HAP-1 (cell line): ENCODE measurements at regions not wholly inside any gene's neighbourhood (a gene's known extent, or its start where the extent isn't known, plus 50 kb on each side); places are given as distances from the start of the nearest gene placed in this dataset.

ENCODE experiments used
- DNase-seq, 2 experiments: peaks; one replicate each; pipeline ENCODE4 v3.0.0-alpha.2; 2016 to 2020; ENCODE audit warnings: low spot score in 2 of 2
- H3K27me3 ChIP-seq: fragments of 250-450 bp; sonication (Bioruptor Pico); 2 replicates; pipeline ENCODE4 v1.5.1; 2020; ENCODE audit warnings: low read depth, mild to moderate bottlenecking, moderate library complexity
- H3K36me3 ChIP-seq: fragments of 250-450 bp; sonication (Bioruptor Pico); replicated peaks from 2 replicates; pipeline ENCODE4 v1.5.1; 2020; ENCODE audit warnings: mild to moderate bottlenecking
- H3K4me1 ChIP-seq: fragments of 250-450 bp; sonication (Bioruptor Pico); 2 replicates; pipeline ENCODE4 v1.5.1; 2020; ENCODE audit warnings: mild to moderate bottlenecking
- H3K4me3 ChIP-seq: fragments of 250-450 bp; sonication (Bioruptor Pico); 2 replicates; pipeline ENCODE4 v1.5.1; 2020; ENCODE audit warnings: mild to moderate bottlenecking, moderate library complexity
- H3K9me3 ChIP-seq: fragments of 250-450 bp; sonication (Bioruptor Pico); 2 replicates; pipeline ENCODE4 v1.5.1; 2020; ENCODE audit warnings: mild to moderate bottlenecking, moderate library complexity
- in situ Hi-C: fragments of 300-500 bp; cut with MboI; formaldehyde crosslinking; loops from 3 replicates; pipeline ENCODE4 v1.14.3; 2020; ENCODE audit warnings: low sequenced_read_pairs, inconsistent platforms, mixed read lengths

GRCh38 chrX:44643723-44644122 lies 101.1 kb upstream of the FUNDC1 start:
- peaks cover 2% of the 10 kb centered on the region; the same call in 1 of the 2 replicates for H3K27me3 ChIP-seq
- in situ Hi-C loops, result no loop called here
- H3K4me3 ChIP-seq, result no peak overlapping the region
- no peaks in the 10 kb centered on the region for H3K9me3 ChIP-seq
- no peak for DNase-seq
- no peaks in the 10 kb centered on the region for H3K36me3 ChIP-seq
- no peaks in the 10 kb centered on the region for H3K4me1 ChIP-seq

- Histone ChIP-seq H3K36me3 (no peaks in the 10 kb centered on the region), H3K27me3 (no peaks in the 10 kb centered on the region), H3K4me1 (no peaks in the 10 kb centered on the region), H3K4me3 (no peak overlapping the region), H3K9me3 (no peaks in the 10 kb centered on the region)
- in situ Hi-C loops, result no loop called here
- no peak for DNase-seq
These were observed 94.6 kb upstream of the FUNDC1 start for GRCh38 chrX:44637282-44637681.

- no peak for DNase-seq
- H3K4me3 ChIP-seq, result no peak overlapping the region
- in situ Hi-C loops, result no loop called here
- H3K36me3 ChIP-seq, result no peaks in the 10 kb centered on the region
- H3K9me3 ChIP-seq, result no peaks in the 10 kb centered on the region
- H3K4me1 ChIP-seq, result peaks cover 3% of the 10 kb centered on the region; the same call in 1 of the 2 replicates
- no peaks in the 10 kb centered on the region for H3K27me3 ChIP-seq
These were observed 78.4 kb upstream of the FUNDC1 start for GRCh38 chrX:44621078-44621477.

- Histone ChIP-seq H3K4me3 (no peak overlapping the region), H3K9me3 (no peaks in the 10 kb centered on the region), H3K36me3 (no peaks in the 10 kb centered on the region), H3K4me1 (peaks cover 3% of the 10 kb centered on the region; the same call in 1 of the 2 replicates), H3K27me3 (no peaks in the 10 kb centered on the region)
- in situ Hi-C loops, result no loop called here
- DNase-seq, result no peak
These were observed 76.4 kb upstream of the FUNDC1 start for GRCh38 chrX:44619039-44619438.

- in situ Hi-C loops, result no loop called here
- H3K9me3 ChIP-seq, result no peaks in the 10 kb centered on the region
- no peaks in the 10 kb centered on the region for H3K27me3 ChIP-seq
- no peaks in the 10 kb centered on the region for H3K36me3 ChIP-seq
- DNase-seq, result no peak
- H3K4me1 ChIP-seq, result peaks cover 5% of the 10 kb centered on the region; the same call in 1 of the 2 replicates
- no peak overlapping the region for H3K4me3 ChIP-seq
These were observed 53.6 kb upstream of the FUNDC1 start for GRCh38 chrX:44596277-44596676.
